HepG2 (cell line): ENCODE measurements at regions not wholly inside any gene's neighbourhood (a gene's known extent, or its start where the extent isn't known, plus 50 kb on each side); places are given as distances from the start of the nearest gene placed in this dataset.

ENCODE experiments used
- ATAC-seq: fragments of 200-7000 bp; cut with Tn5 transposase; 3 replicates; pipeline ENCODE4 v1.9.1; 2020; ENCODE audit warnings: mild to moderate bottlenecking, moderate library complexity
- BruUV-seq: library from RNA; stranded (reverse); fragments of 400-500 nt; replicated peaks from 2 replicates; lab custom pipeline; 2021; lab: Mats Ljungman, UMichigan
- CTCF ChIA-PET: fragments of 300-600 bp; formaldehyde crosslinking; extraction: SDS; loops from one replicate; lab custom pipeline; 2021; ENCODE audit warnings: low total read pairs, inconsistent platforms, low intra/inter-chr PET ratio; lab: Yijun Ruan, JAX
- POLR2A ChIA-PET: fragments of 350-600 bp; sonication (Branson Sonifier 250); formaldehyde crosslinking; loops from one replicate; lab custom pipeline; 2020; ENCODE audit warnings: antibody characterized with exemption, inconsistent platforms; lab: Yijun Ruan, JAX
- DNase-seq: peaks from one replicate; pipeline ENCODE4 v3.0.0-alpha.2; 2015; ENCODE audit warnings: low spot score
- FAIRE-seq: peaks from 3 replicates; lab custom pipeline; 2011; peaks lifted over from hg19 to GRCh38; lab: Jason Lieb, UNC
- H2AFZ ChIP-seq: one replicate; pipeline ENCODE4 v1.6.1; 2011; ENCODE audit warnings: low read length, inconsistent platforms
- H3K27ac ChIP-seq: fragments of 300-600 bp; 3 replicates; pipeline ENCODE4 v1.8.0; 2011; ENCODE audit warnings: mixed run types, mild to moderate bottlenecking, mixed read lengths, low read length, inconsistent platforms; ENCODE audit not compliant: insufficient read depth; ENCODE audit errors: extremely low read length
- H3K27me3 ChIP-seq, 2 experiments: fragments of 200-600 bp in 1 of 2; 2 replicates in 1 of 2; 3 replicates in 1 of 2; pipeline versions ENCODE4 v1.6.0 to v1.8.0; 2011; ENCODE audit warnings: low read length in 2 of 2, mild to moderate bottlenecking in 2 of 2, moderate library complexity in 2 of 2, inconsistent platforms in 1 of 2; ENCODE audit not compliant: insufficient read depth in 2 of 2, control insufficient read depth in 1 of 2
- H3K36me3 ChIP-seq, 2 experiments: fragments of 200-600 bp in 1 of 2; replicated peaks in 1 of 2; 2 replicates in 1 of 2; 3 replicates in 1 of 2; pipeline versions ENCODE4 v1.5.1 to v1.8.0; 2011; ENCODE audit warnings: low read length in 2 of 2, inconsistent platforms in 1 of 2; ENCODE audit not compliant: insufficient read depth in 2 of 2, control insufficient read depth in 1 of 2
- H3K4me1 ChIP-seq: 2 replicates; pipeline ENCODE4 v1.5.1; 2012; ENCODE audit warnings: low read length, inconsistent platforms; ENCODE audit not compliant: insufficient read depth
- H3K4me2 ChIP-seq: 2 replicates; pipeline ENCODE4 v1.6.0; 2011; ENCODE audit warnings: low read depth, low read length, inconsistent platforms
- H3K4me3 ChIP-seq, 3 experiments: fragments of 200-600 bp in 1 of 3; sonication (generic), shearing (Covaris generic) in 1 of 3; replicated peaks in 1 of 3; 2 replicates each; pipeline ENCODE4 v1.5.1; 2011 to 2016; ENCODE audit warnings: low read length in 3 of 3, inconsistent platforms in 2 of 3, low read depth in 2 of 3, mild to moderate bottlenecking in 2 of 3, control low read depth in 1 of 3, mixed read lengths in 1 of 3; ENCODE audit not compliant: insufficient read depth in 1 of 3
- H3K79me2 ChIP-seq: one replicate; pipeline ENCODE4 v1.6.1; 2011; ENCODE audit warnings: low read length, inconsistent platforms; ENCODE audit not compliant: insufficient read depth
- H3K9ac ChIP-seq: 2 replicates; pipeline ENCODE4 v1.6.0; 2011; ENCODE audit warnings: mild to moderate bottlenecking, low read depth, low read length, inconsistent platforms; ENCODE audit not compliant: insufficient read depth
- H3K9me3 ChIP-seq: 2 replicates; pipeline ENCODE4 v1.5.1; 2012; ENCODE audit warnings: mild to moderate bottlenecking, low read length
- H4K20me1 ChIP-seq: 2 replicates; pipeline ENCODE4 v1.6.0; 2011; ENCODE audit warnings: inconsistent platforms, mild to moderate bottlenecking, low read length, moderate library complexity; ENCODE audit not compliant: insufficient read depth
- GRHL1 ChIP-seq: sonication (generic); formaldehyde crosslinking; conservative IDR thresholded peaks from 2 replicates; pipeline ENCODE4 v1.8.0; 2022; ENCODE audit warnings: missing genetic modification reagents
- PCBP1 ChIP-seq: fragments of 200-400 bp; formaldehyde crosslinking; IDR thresholded peaks from 2 replicates; pipeline ENCODE4 v1.6.1; 2017; ENCODE audit warnings: mild to moderate bottlenecking, low read depth, low read length, borderline replicate concordance
- RNF219 ChIP-seq: sonication (generic); formaldehyde crosslinking; IDR thresholded peaks from 2 replicates; pipeline ENCODE4 v1.5.0; 2020; ENCODE audit warnings: mild to moderate bottlenecking, missing genetic modification reagents
- SOX5 ChIP-seq: IDR thresholded peaks from 2 replicates; pipeline ENCODE4 v1.6.1; 2016; ENCODE audit warnings: borderline replicate concordance
- SP1 ChIP-seq, 2 experiments: fragments of 450-650 bp in 1 of 2; sonication (generic) in 1 of 2; formaldehyde crosslinking in 1 of 2; IDR thresholded peaks; 2 replicates each; pipeline versions ENCODE4 v1.4.0 to v1.6.1; 2016 to 2020; ENCODE audit warnings: missing genetic modification reagents in 1 of 2
- TRIM24 ChIP-seq: sonication (generic); formaldehyde crosslinking; IDR thresholded peaks from 2 replicates; pipeline ENCODE4 v1.8.0; 2022; ENCODE audit warnings: mild to moderate bottlenecking, missing genetic modification reagents
- ZFP91 ChIP-seq: sonication (generic); formaldehyde crosslinking; IDR thresholded peaks from 2 replicates; pipeline ENCODE4 v1.9.0; 2022; ENCODE audit warnings: missing genetic modification reagents, mild to moderate bottlenecking, borderline replicate concordance
- ZNF547 ChIP-seq: sonication (generic); formaldehyde crosslinking; IDR thresholded peaks from 2 replicates; pipeline ENCODE4 v1.5.1; 2020; ENCODE audit warnings: mild to moderate bottlenecking, missing genetic modification reagents
- ZNF605 ChIP-seq: sonication (generic); formaldehyde crosslinking; IDR thresholded peaks from 2 replicates; pipeline ENCODE4 v1.8.0; 2022; ENCODE audit warnings: mild to moderate bottlenecking, missing genetic modification reagents
- WGBS: methylation state at CpG from one replicate; pipeline ENCODE4 v1.1.6; 2017; ENCODE audit warnings: low lambda C conversion rate; 5-methylcytosine and 5-hydroxymethylcytosine counted together
- in situ Hi-C: cut with HindIII; loops from 2 replicates; pipeline ENCODE4 v1.10.0; 2017; ENCODE audit warnings: low pct_unique_long_range_greater_than_20kb; ENCODE audit not compliant: extremely low pct_ligation_motif_present
- intact Hi-C: fragments of 100-400 bp; cut with micrococcal nuclease; formaldehyde crosslinking; loops from one replicate; pipeline ENCODE4 v1.10.0; 2022; ENCODE audit not compliant: unreplicated experiment

GRCh38 chr21:43355266-43355924 is 71.5 kb downstream of the SIK1 start:
- Histone ChIP-seq H3K27me3 (peaks cover 0 to 37% of the 10 kb centered on the region in 2 experiments; a peak in 3 of 5 replicates), H3K4me2 (no peak overlapping the region; the same call in 1 of the 2 replicates), H3K4me3 (no peak overlapping the region; a peak in 1 of 6 replicates), H3K36me3 (no peaks in the 10 kb centered on the region), H3K79me2 (no peaks in the 10 kb centered on the region), H3K4me1 (peaks cover 46% of the 10 kb centered on the region), H4K20me1 (no peaks in the 10 kb centered on the region), H3K9me3 (no peaks in the 10 kb centered on the region), H3K9ac (no peak overlapping the region), H3K27ac (no peak overlapping the region), H2AFZ (no peak overlapping the region)
- no TSS peak for BruUV-seq
- DNase-seq (no peak), ATAC-seq (peak; percentile 42), FAIRE-seq (no peak)
- in situ Hi-C loops, result no loop called here
- intact Hi-C loops, result no loop called here
- 56% methylated on average over 11 of the region's 25 CpGs for WGBS
- ChIA-PET POLR2A (interaction anchor here (0.9 to 1.2 kb wide), 2 partner anchors 22 to 67 kb away, joined by 3 to 5 read pairs; no protein-coding TSS in a partner anchor), CTCF (no interaction called here)
- no peak for TF ChIP-seq RNF219
- 0 out of 2 replicates have a peak, but pooled peaks have one; percentile 44 for TF ChIP-seq ZNF605 (CRISPR knock-in tag)
- 0 out of 2 replicates have a peak, but pooled peaks have one; percentile 35 for TF ChIP-seq ZNF547 (CRISPR knock-in tag)

GRCh38 chr21:43354666-43355065 is 72.3 kb downstream of the SIK1 start:
- Histone ChIP-seq H3K27me3 (peaks cover 0 to 29% of the 10 kb centered on the region in 2 experiments; a peak in 3 of 5 replicates), H3K9me3 (no peaks in the 10 kb centered on the region), H3K4me2 (no peak overlapping the region; the same call in 1 of the 2 replicates), H3K4me1 (peaks cover 46% of the 10 kb centered on the region), H3K27ac (no peak overlapping the region), H3K4me3 (no peak overlapping the region), H3K79me2 (no peaks in the 10 kb centered on the region), H2AFZ (no peak overlapping the region), H3K9ac (no peak overlapping the region), H4K20me1 (no peaks in the 10 kb centered on the region), H3K36me3 (no peaks in the 10 kb centered on the region)
- ATAC-seq, result no peak
- in situ Hi-C loops (no loop called here), intact Hi-C loops (no loop called here)
- no peak for FAIRE-seq
- no peak for DNase-seq
- ChIA-PET POLR2A (no interaction called here), CTCF (no interaction called here)
- 78% methylated on average over 4 of the region's 4 CpGs for WGBS
- BruUV-seq, result no TSS peak
- TF ChIP-seq TRIM24 (no peak), SP1 (IDR thresholded peaks at IDR 0.05) (no peak), SP1 (CRISPR knock-in tag; IDR thresholded peaks at IDR 0.05) (no peak), GRHL1 (CRISPR knock-in tag) (no peak), PCBP1 (no peak), SOX5 (CRISPR knock-in tag) (no peak), ZFP91 (CRISPR knock-in tag) (no peak)
